Neural cell (in vitro differentiated cells): ENCODE measurements at regions not wholly inside any gene's neighbourhood (a gene's known extent, or its start where the extent isn't known, plus 50 kb on each side); places are given as distances from the start of the nearest gene placed in this dataset.

Experiments used
- H2AFZ ChIP-seq: fragments of 200-600, 300-800 bp; sonication (generic), shearing (Covaris generic); 2 replicates; pipeline ENCODE4 v1.6.0; 2014; ENCODE audit warnings: low read depth, mild to moderate bottlenecking, antibody characterized with exemption, low read length, moderate library complexity
- H3F3A ChIP-seq: fragments of 200-600 bp; shearing (Covaris generic); 2 replicates; pipeline ENCODE4 v1.6.1; 2016; ENCODE audit warnings: mild to moderate bottlenecking, moderate library complexity, mixed read lengths, antibody characterized with exemption, low read length; ENCODE audit not compliant: insufficient read depth, poor library complexity, severe bottlenecking
- H3K27ac ChIP-seq: fragments of 200-600, 300-800 bp; sonication (generic), shearing (Covaris generic); 2 replicates; pipeline ENCODE4 v1.5.1; 2014; ENCODE audit warnings: mild to moderate bottlenecking, low read length, moderate library complexity
- H3K27me3 ChIP-seq: fragments of 300-800, 200-600 bp; sonication (generic), shearing (Covaris generic); 2 replicates; pipeline ENCODE4 v1.6.0; 2014; ENCODE audit warnings: mild to moderate bottlenecking, low read depth, low read length, moderate library complexity; ENCODE audit not compliant: insufficient read depth
- H3K36me3 ChIP-seq: fragments of 300-800, 200-600 bp; sonication (generic), shearing (Covaris generic); 2 replicates; pipeline ENCODE4 v1.5.1; 2014; ENCODE audit warnings: mild to moderate bottlenecking, antibody characterized with exemption, low read length, moderate library complexity; ENCODE audit not compliant: insufficient read depth
- H3K4me2 ChIP-seq: fragments of 300-800, 200-600 bp; sonication (generic), shearing (Covaris generic); 2 replicates; pipeline ENCODE4 v1.6.0; 2014; ENCODE audit warnings: mild to moderate bottlenecking, low read length
- H3K4me3 ChIP-seq: fragments of 300-800, 200-600 bp; sonication (generic), shearing (Covaris generic); 2 replicates; pipeline ENCODE4 v1.5.1; 2014; ENCODE audit warnings: mild to moderate bottlenecking, low read length, moderate library complexity
- H3K79me2 ChIP-seq: fragments of 200-600 bp; shearing (Covaris generic); replicated peaks from 2 replicates; pipeline ENCODE4 v1.6.0; 2014; ENCODE audit warnings: mild to moderate bottlenecking, low read length, moderate library complexity; ENCODE audit not compliant: insufficient read depth
- H3K9ac ChIP-seq: fragments of 300-800, 200-600 bp; sonication (generic), shearing (Covaris generic); 2 replicates; pipeline ENCODE4 v1.6.1; 2016; ENCODE audit warnings: mild to moderate bottlenecking, low read length, mixed read lengths
- H3K9me2 ChIP-seq: fragments of 200-600 bp; shearing (Covaris generic); 2 replicates; pipeline ENCODE4 v1.6.1; 2016; ENCODE audit warnings: mild to moderate bottlenecking, low read length, mixed read lengths; ENCODE audit not compliant: insufficient read depth
- H3K9me3 ChIP-seq: fragments of 200-600, 300-800 bp; sonication (generic), shearing (Covaris generic); 2 replicates; pipeline ENCODE4 v1.6.1; 2016; ENCODE audit warnings: mild to moderate bottlenecking, mixed run types, low read length, moderate library complexity, mixed read lengths
- H4K20me1 ChIP-seq: fragments of 200-600 bp; shearing (Covaris generic); 2 replicates; pipeline ENCODE4 v1.6.1; 2016; ENCODE audit warnings: mild to moderate bottlenecking, mixed run types; ENCODE audit not compliant: insufficient read depth
- EP300 ChIP-seq: fragments of 450-650 bp; conservative IDR thresholded peaks from 2 replicates; pipeline ENCODE4 v1.6.1; 2014; ENCODE audit warnings: antibody characterized with exemption, mild to moderate bottlenecking, moderate library complexity; ENCODE audit not compliant: poor library complexity, severe bottlenecking
- EZH2 ChIP-seq: fragments of 200-600, 300-800 bp; shearing (Covaris generic), sonication (generic); IDR thresholded peaks from 2 replicates; pipeline ENCODE4 v1.6.1; 2014; ENCODE audit warnings: antibody characterized with exemption, low read length, borderline replicate concordance, mild to moderate bottlenecking; ENCODE audit not compliant: insufficient read depth, poor library complexity, severe bottlenecking
- MXI1 ChIP-seq: fragments of 450-650 bp; conservative IDR thresholded peaks from 2 replicates; pipeline ENCODE4 v1.6.1; 2014; ENCODE audit warnings: antibody characterized with exemption, mild to moderate bottlenecking; ENCODE audit not compliant: poor library complexity, severe bottlenecking
- POLR2AphosphoS5 ChIP-seq: IDR thresholded peaks from 2 replicates; pipeline ENCODE4 v1.6.1; 2012
- RAD21 ChIP-seq: fragments of 450-650 bp; conservative IDR thresholded peaks from 2 replicates; pipeline ENCODE4 v1.6.1; 2014; ENCODE audit warnings: antibody characterized with exemption, mild to moderate bottlenecking, moderate library complexity
- SMC3 ChIP-seq: fragments of 450-650 bp; conservative IDR thresholded peaks from 2 replicates; pipeline ENCODE4 v1.6.1; 2014; ENCODE audit warnings: antibody characterized with exemption, mild to moderate bottlenecking, moderate library complexity; ENCODE audit not compliant: poor library complexity
- TAF1 ChIP-seq: IDR thresholded peaks from 2 replicates; pipeline ENCODE4 v1.6.1; 2012; ENCODE audit warnings: low read depth
- TF ChIP-seq, protein P1 (sequence below): fragments of 450-650 bp; IDR thresholded peaks from 2 replicates; pipeline ENCODE4 v1.5.1; 2014; ENCODE audit warnings: antibody characterized with exemption, mild to moderate bottlenecking, moderate library complexity; ENCODE audit not compliant: poor library complexity, severe bottlenecking
- TF ChIP-seq, protein P2 (sequence below): IDR thresholded peaks from 2 replicates; pipeline ENCODE4 v1.6.1; 2012; ENCODE audit warnings: borderline replicate concordance

DNA sequence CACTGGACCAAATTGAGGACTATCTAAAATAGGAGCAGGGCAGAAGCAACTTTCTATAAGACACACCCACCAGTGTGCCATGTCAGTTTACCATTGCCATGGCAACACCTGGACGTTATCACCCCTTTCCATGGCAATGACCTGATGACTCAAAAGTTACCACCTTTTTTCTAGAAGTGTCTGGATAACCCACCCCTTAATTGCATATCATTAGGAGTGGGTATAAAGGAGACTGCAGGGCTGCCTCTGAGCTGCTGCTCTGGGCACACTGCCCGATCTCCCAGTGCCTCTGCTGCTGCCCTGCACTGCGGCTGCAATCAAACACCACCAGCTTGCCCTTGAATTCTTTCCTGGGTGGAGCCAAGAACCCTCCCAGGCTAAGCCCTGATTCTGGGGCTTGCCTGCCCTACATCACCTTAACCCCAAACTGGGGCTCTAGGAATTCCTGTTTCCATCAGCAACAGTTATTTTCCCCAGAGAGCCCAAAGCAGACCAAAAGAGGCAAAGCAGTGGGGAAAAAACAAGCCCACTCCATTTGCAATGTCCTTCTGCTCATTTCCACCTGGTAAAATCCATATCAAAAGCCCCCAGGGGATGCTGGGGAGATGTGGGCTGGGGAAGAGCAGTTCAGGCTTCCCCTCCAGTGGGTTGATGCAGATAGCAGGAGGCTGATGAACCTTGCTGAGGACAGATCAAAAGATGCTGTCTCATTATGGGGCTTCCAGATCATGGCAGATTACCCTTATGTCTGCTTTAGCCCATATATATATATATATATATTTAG is 129.5 kb upstream of the NCOR2 start:
- H3K9ac ChIP-seq = no peak overlapping the region
- no peaks in the 10 kb centered on the region for H3F3A ChIP-seq
- peaks cover 4% of the 10 kb centered on the region for H3K9me3 ChIP-seq
- no peaks in the 10 kb centered on the region for H4K20me1 ChIP-seq
- no peak overlapping the region for H3K27ac ChIP-seq
- no peaks in the 10 kb centered on the region for H3K79me2 ChIP-seq
- no peak for TF ChIP-seq MXI1
- TF ChIP-seq, protein P1, sequence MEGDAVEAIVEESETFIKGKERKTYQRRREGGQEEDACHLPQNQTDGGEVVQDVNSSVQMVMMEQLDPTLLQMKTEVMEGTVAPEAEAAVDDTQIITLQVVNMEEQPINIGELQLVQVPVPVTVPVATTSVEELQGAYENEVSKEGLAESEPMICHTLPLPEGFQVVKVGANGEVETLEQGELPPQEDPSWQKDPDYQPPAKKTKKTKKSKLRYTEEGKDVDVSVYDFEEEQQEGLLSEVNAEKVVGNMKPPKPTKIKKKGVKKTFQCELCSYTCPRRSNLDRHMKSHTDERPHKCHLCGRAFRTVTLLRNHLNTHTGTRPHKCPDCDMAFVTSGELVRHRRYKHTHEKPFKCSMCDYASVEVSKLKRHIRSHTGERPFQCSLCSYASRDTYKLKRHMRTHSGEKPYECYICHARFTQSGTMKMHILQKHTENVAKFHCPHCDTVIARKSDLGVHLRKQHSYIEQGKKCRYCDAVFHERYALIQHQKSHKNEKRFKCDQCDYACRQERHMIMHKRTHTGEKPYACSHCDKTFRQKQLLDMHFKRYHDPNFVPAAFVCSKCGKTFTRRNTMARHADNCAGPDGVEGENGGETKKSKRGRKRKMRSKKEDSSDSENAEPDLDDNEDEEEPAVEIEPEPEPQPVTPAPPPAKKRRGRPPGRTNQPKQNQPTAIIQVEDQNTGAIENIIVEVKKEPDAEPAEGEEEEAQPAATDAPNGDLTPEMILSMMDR = no peak
- no peak for TF ChIP-seq SMC3
- no peak for TF ChIP-seq RAD21
- no peak for TF ChIP-seq POLR2AphosphoS5
- no peak for TF ChIP-seq EP300
- no peak for TF ChIP-seq TAF1
- TF ChIP-seq EZH2 = no peak
- TF ChIP-seq, protein P2, sequence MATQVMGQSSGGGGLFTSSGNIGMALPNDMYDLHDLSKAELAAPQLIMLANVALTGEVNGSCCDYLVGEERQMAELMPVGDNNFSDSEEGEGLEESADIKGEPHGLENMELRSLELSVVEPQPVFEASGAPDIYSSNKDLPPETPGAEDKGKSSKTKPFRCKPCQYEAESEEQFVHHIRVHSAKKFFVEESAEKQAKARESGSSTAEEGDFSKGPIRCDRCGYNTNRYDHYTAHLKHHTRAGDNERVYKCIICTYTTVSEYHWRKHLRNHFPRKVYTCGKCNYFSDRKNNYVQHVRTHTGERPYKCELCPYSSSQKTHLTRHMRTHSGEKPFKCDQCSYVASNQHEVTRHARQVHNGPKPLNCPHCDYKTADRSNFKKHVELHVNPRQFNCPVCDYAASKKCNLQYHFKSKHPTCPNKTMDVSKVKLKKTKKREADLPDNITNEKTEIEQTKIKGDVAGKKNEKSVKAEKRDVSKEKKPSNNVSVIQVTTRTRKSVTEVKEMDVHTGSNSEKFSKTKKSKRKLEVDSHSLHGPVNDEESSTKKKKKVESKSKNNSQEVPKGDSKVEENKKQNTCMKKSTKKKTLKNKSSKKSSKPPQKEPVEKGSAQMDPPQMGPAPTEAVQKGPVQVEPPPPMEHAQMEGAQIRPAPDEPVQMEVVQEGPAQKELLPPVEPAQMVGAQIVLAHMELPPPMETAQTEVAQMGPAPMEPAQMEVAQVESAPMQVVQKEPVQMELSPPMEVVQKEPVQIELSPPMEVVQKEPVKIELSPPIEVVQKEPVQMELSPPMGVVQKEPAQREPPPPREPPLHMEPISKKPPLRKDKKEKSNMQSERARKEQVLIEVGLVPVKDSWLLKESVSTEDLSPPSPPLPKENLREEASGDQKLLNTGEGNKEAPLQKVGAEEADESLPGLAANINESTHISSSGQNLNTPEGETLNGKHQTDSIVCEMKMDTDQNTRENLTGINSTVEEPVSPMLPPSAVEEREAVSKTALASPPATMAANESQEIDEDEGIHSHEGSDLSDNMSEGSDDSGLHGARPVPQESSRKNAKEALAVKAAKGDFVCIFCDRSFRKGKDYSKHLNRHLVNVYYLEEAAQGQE = no peak
- H2AFZ ChIP-seq = no peak overlapping the region
- H3K27me3 ChIP-seq = no peaks in the 10 kb centered on the region
- H3K4me3 ChIP-seq = no peak overlapping the region
- no peaks in the 10 kb centered on the region for H3K36me3 ChIP-seq
- no peaks in the 10 kb centered on the region for H3K9me2 ChIP-seq
- H3K4me2 ChIP-seq = no peak overlapping the region

DNA sequence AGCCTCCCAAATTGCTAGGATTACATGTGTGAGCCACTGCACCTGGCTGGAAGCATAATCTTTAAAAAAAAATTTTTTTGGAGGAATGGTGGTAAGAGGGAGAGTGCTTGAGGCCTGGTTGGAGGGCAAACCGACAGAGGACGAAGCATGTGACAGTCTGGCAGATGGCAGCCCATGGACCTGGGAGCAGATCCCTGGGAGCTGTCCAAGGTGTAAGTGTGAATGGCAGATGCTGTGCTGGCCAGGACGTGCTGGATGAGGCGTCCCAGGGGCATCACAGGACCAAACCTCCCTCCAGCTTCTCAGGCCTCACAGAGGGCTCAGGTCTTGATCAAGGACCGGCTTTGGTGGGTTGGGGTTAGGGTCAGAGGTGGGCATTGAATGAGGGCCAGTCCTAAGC is 128.4 kb upstream of the NCOR2 start:
- H3K9ac ChIP-seq = no peak overlapping the region
- no peaks in the 10 kb centered on the region for H4K20me1 ChIP-seq
- H3K4me2 ChIP-seq = no peak overlapping the region
- no peak overlapping the region for H3K4me3 ChIP-seq
- no peaks in the 10 kb centered on the region for H3F3A ChIP-seq
- peaks cover 4% of the 10 kb centered on the region for H3K9me3 ChIP-seq
- no peak overlapping the region for H3K27ac ChIP-seq
- no peaks in the 10 kb centered on the region for H3K9me2 ChIP-seq
- H2AFZ ChIP-seq = no peak overlapping the region
- H3K27me3 ChIP-seq = no peaks in the 10 kb centered on the region
- H3K79me2 ChIP-seq = no peaks in the 10 kb centered on the region
- TF ChIP-seq SMC3 = no peak
- H3K36me3 ChIP-seq = no peaks in the 10 kb centered on the region
